ENCODE measurements at regions not wholly inside any gene's neighbourhood (a gene's known extent, or its start where the extent isn't known, plus 50 kb on each side); places are given as distances from the start of the nearest gene placed in this dataset.

DNA sequence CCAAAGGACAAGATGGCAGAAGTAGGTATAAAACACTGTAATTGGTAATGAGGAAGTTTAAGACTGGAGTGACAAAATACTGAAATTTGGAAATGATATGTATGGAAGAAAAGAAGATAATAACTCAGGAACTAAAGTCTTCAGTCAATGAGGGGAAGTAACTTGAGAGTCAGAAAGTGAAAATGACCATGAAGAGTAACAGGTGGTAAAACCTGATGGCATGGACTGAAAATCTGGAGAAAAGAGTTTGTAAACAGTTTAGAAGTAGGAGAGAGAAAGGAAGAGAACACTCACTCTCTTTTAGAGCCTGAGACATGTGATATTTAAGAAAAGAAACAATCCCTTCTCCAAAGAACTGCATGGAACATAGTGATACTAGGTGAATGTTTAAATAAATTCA lies 387.9 kb downstream of the PYDC2 start:
- Histone ChIP-seq H3K27ac (no peak overlapping the region), H3K4me3 (no peak overlapping the region), H3K36me3 (no peaks in the 10 kb centered on the region), H3K27me3 (no peaks in the 10 kb centered on the region), H3K9me3 (no peaks in the 10 kb centered on the region), H3K4me1 (no peaks in the 10 kb centered on the region)
- ATAC-seq (no peak), DNase-seq (no peak)
- intact Hi-C loops (cut with DNase I): no loop called here
- TF ChIP-seq, protein P1, sequence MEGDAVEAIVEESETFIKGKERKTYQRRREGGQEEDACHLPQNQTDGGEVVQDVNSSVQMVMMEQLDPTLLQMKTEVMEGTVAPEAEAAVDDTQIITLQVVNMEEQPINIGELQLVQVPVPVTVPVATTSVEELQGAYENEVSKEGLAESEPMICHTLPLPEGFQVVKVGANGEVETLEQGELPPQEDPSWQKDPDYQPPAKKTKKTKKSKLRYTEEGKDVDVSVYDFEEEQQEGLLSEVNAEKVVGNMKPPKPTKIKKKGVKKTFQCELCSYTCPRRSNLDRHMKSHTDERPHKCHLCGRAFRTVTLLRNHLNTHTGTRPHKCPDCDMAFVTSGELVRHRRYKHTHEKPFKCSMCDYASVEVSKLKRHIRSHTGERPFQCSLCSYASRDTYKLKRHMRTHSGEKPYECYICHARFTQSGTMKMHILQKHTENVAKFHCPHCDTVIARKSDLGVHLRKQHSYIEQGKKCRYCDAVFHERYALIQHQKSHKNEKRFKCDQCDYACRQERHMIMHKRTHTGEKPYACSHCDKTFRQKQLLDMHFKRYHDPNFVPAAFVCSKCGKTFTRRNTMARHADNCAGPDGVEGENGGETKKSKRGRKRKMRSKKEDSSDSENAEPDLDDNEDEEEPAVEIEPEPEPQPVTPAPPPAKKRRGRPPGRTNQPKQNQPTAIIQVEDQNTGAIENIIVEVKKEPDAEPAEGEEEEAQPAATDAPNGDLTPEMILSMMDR (IDR thresholded peaks at IDR 0.05): no peak

DNA sequence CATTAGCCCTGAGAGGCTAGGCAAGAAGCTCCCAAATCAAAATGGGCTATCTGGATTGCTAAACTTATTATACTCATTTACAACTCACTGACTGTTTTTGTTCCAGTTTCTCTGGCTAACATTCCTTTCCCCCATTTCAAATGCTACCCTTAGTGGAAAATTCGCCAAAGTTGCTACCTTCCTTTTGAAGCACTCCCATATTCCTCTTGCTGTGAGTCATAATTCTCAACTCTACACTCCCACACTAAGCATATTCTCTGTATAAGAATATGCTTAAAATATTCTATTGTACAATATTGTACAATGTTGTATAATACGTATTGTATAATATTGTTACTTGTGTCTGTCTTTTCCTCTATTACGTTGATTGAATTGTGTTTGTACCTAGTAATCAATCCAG lies 398.6 kb downstream of the PYDC2 start:
- no peak overlapping the region for H3K27ac ChIP-seq
- no peaks in the 10 kb centered on the region for H3K27me3 ChIP-seq
- no peak overlapping the region for H3K4me3 ChIP-seq
- H3K4me1 ChIP-seq: no peaks in the 10 kb centered on the region
- ATAC-seq (no peak), DNase-seq (no peak)
- TF ChIP-seq, protein P1 (IDR thresholded peaks at IDR 0.05): no peak
- peaks cover 0 to 5% of the 10 kb centered on the region in 2 donors for H3K9me3 ChIP-seq
- no peaks in the 10 kb centered on the region for H3K36me3 ChIP-seq
- intact Hi-C loops (cut with DNase I): no loop called here

DNA sequence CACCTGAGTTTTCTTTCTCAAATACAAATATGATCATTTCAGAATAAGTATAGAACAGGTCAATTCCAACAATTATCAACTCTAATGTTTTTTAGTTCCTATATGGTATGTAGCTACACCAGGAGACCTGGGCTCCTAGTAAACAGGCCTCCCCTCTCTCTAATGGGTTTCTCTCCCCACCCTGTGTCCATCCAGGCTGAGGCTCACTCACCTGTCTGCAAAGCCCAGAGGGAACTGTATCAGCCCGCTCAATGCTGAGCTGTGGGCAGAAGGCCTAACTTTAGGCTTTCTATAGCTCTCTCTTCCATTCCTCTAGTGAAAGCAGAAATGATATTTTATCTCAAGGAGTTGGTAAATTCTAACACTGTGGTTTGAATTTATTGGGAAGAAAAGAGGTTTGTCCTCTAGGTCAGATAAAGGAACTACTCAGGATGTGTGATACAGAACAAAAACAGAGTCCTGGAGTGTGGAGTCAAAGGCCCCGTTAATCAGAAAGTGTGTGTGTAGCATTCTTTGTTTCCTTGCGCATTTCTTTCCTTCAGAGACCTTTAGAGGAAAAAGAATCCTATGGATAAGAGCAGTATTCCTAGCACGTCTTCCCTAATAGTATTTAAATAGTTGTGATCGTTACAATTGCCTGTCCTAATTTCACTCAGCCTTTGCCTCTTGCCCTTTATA lies 408.9 kb downstream of the PYDC2 start:
- TF ChIP-seq, protein P1 (IDR thresholded peaks at IDR 0.05): no peak
- H3K27ac ChIP-seq: no peak overlapping the region
- intact Hi-C loops (cut with DNase I): no loop called here
- DNase-seq: no peak
- no peak for ATAC-seq
- H3K4me1 ChIP-seq: no peaks in the 10 kb centered on the region
- no peaks in the 10 kb centered on the region for H3K27me3 ChIP-seq
- H3K4me3 ChIP-seq: no peak overlapping the region
- peaks cover 0 to 4% of the 10 kb centered on the region in 2 donors for H3K9me3 ChIP-seq
- H3K36me3 ChIP-seq: no peaks in the 10 kb centered on the region

DNA sequence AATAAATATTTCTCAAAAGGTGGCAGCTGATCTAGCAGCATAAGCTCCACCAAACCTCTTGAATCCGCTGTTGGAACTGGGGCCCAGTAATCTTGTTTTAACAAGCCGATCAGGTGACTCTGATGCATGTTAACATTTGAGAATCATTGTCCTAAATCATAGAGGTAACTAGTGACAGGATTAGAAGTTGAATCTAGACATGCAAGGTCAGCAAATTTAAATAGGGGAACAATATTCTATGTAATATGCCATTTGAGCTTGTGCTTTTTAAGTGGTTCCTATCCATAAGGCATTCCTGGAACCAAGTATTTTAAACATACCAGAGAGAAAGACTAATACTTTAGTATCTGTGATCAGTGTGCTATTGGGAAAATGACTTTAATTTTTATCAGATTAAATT lies 412.8 kb downstream of the PYDC2 start:
- Histone ChIP-seq H3K27ac (no peak overlapping the region), H3K36me3 (no peaks in the 10 kb centered on the region), H3K9me3 (peaks cover 0 to 2% of the 10 kb centered on the region in 2 donors), H3K4me1 (no peaks in the 10 kb centered on the region), H3K27me3 (no peaks in the 10 kb centered on the region), H3K4me3 (no peak overlapping the region)
- TF ChIP-seq, protein P1 (IDR thresholded peaks at IDR 0.05): no peak
- intact Hi-C loops (cut with DNase I): no loop called here
- ATAC-seq (no peak), DNase-seq (no peak)

DNA sequence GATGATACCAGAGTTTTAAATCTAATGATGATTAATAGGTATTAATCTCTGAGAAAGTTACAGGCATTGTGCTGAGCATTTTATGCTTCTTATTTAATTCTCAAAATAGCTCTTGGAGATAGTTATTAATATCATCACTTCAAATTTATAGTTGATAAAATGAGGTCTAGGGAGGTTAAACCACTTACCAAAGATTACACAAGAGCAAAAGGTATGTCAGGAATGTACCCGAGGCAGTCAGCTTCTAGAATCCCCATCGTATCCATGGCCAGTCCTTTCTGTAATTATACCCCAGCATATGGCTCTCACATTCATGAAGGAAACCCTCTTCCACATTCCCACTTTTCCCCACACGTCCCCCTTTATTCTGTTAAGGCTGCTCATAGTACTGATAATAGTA lies 421.3 kb downstream of the PYDC2 start:
- Histone ChIP-seq H3K36me3 (no peaks in the 10 kb centered on the region), H3K27ac (no peak overlapping the region), H3K4me1 (no peaks in the 10 kb centered on the region), H3K4me3 (no peak overlapping the region), H3K9me3 (no peaks in the 10 kb centered on the region), H3K27me3 (no peaks in the 10 kb centered on the region)
- TF ChIP-seq, protein P1 (IDR thresholded peaks at IDR 0.05): no peak
- intact Hi-C loops (cut with DNase I): no loop called here
- no peak for DNase-seq
- peak; percentile 73 for ATAC-seq

Data from left lung (tissue), 4 donors.